BLaER1 treated with 17β-estradiol and CSF1 and Interleukin-3, amounts not matched to agents 10 nM and 100 nM (cell line): ENCODE measurements at regions not wholly inside any gene's neighbourhood (a gene's known extent, or its start where the extent isn't known, plus 50 kb on each side); places are given as distances from the start of the nearest gene placed in this dataset.

ENCODE experiments used
- H3K27ac ChIP-seq, 11 experiments: shearing (Covaris generic); formaldehyde crosslinking; 2 replicates each; pipeline ENCODE4 v1.8.1; 2022
- H3K27me3 ChIP-seq, 11 experiments: shearing (Covaris generic); formaldehyde crosslinking; 2 replicates each; pipeline ENCODE4 v1.8.1; 2022
- H3K36me3 ChIP-seq, 11 experiments: shearing (Covaris generic); formaldehyde crosslinking; 2 replicates each; pipeline ENCODE4 v1.8.1; 2022
- H3K4me1 ChIP-seq, 10 experiments: shearing (Covaris generic); formaldehyde crosslinking; 2 replicates each; pipeline ENCODE4 v1.8.1; 2022
- H3K4me2 ChIP-seq, 11 experiments: shearing (Covaris generic); formaldehyde crosslinking; 2 replicates each; pipeline ENCODE4 v1.8.1; 2022
- H3K4me3 ChIP-seq, 10 experiments: shearing (Covaris generic); formaldehyde crosslinking; 2 replicates each; pipeline ENCODE4 v1.8.1; 2022
- H3K9ac ChIP-seq, 11 experiments: shearing (Covaris generic); formaldehyde crosslinking; 2 replicates each; pipeline ENCODE4 v1.8.1; 2022
- H3K9me3 ChIP-seq, 11 experiments: shearing (Covaris generic); formaldehyde crosslinking; replicated peaks in 1 of 11; 2 replicates each; pipeline ENCODE4 v1.8.1; 2022
- H4K20me1 ChIP-seq, 11 experiments: shearing (Covaris generic); formaldehyde crosslinking; 2 replicates each; pipeline ENCODE4 v1.8.1; 2022
- Cebpa-rat ChIP-seq, 11 experiments: shearing (Covaris generic); IDR thresholded peaks; 2 replicates each; pipeline ENCODE4 v1.8.1; 2022

- no peaks in the 10 kb centered on the region for H3K9me3 ChIP-seq
These were observed 162.5 kb upstream of the PDE3A start for GRCh38 chr12:20205854-20206253.

GRCh38 chr12:20206410-20206809 lies 161.9 kb upstream of the PDE3A start:
- Histone ChIP-seq H3K9me3 (no peaks in the 10 kb centered on the region), H3K27me3 (no peaks in the 10 kb centered on the region), H3K4me1 (peaks cover 0 to 26% (median 14%) of the 10 kb centered on the region in 10 experiments; a peak in 15 of 20 replicates), H3K9ac (no peak overlapping the region), H3K27ac (no peak overlapping the region), H3K4me2 (no peak overlapping the region), H4K20me1 (no peaks in the 10 kb centered on the region), H3K36me3 (no peaks in the 10 kb centered on the region), H3K4me3 (no peak overlapping the region)
- no peak for TF ChIP-seq Cebpa-rat (IDR thresholded peaks at IDR 0.05)

More at GRCh38 chr12:20205854-20206253, 162.5 kb upstream of the PDE3A start:
- Histone ChIP-seq H3K4me3 (no peak overlapping the region), H3K9ac (no peak overlapping the region), H4K20me1 (no peaks in the 10 kb centered on the region), H3K4me2 (no peak overlapping the region), H3K27ac (no peak overlapping the region), H3K4me1 (peaks cover 0 to 20% (median 8%) of the 10 kb centered on the region in 10 experiments; a peak in 13 of 20 replicates), H3K27me3 (no peaks in the 10 kb centered on the region), H3K36me3 (no peaks in the 10 kb centered on the region)
- TF ChIP-seq Cebpa-rat (IDR thresholded peaks at IDR 0.05): no peak

DNA sequence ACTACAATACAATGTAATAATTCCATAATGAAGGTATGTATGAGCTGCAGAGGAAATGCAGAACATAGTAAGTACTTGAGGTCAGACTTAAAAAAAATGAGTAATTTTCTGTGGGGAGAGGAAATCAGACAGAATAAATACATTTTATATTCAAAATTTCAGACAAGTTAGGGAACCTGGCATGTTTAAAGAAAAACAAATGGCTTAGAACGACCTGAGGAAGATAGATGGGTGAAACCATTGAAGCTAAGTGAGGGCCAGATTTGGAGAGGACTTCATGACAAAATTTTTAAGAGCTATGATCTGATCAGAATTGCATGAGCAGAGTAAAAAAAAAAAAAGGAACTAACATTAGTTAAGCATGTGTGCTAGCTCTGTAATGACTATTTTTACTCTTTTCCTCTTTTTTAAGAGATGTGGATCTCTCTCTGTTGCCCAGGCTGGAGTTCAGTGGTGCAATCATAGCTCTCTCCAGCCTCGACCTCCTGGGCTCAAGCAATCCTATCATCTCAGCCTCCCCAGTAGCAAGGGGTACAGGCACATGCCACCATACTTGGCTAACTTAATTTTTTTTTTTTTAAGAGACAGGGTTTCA lies 157.6 kb upstream of the PDE3A start:
- H3K27me3 ChIP-seq: no peaks in the 10 kb centered on the region
- no peak; a peak in 1 of 22 replicates for TF ChIP-seq Cebpa-rat (IDR thresholded peaks at IDR 0.05)
- H3K9me3 ChIP-seq: no peaks in the 10 kb centered on the region
- H3K4me2 ChIP-seq: peak overlapping the region in 7 of 11 experiments; percentile 10 to 75 (median 59); a peak in 13 of 22 replicates
- peak overlapping the region in 3 of 11 experiments; percentile 23 to 61 (median 36); a peak in 4 of 22 replicates for H3K9ac ChIP-seq
- no peaks in the 10 kb centered on the region for H4K20me1 ChIP-seq
- H3K36me3 ChIP-seq: no peaks in the 10 kb centered on the region
- H3K27ac ChIP-seq: peak overlapping the region in 6 of 11 experiments; percentile 26 to 79 (median 62); a peak in 10 of 22 replicates
- H3K4me1 ChIP-seq: peaks cover 0 to 50% (median 28%) of the 10 kb centered on the region in 10 experiments; a peak in 15 of 20 replicates
- H3K4me3 ChIP-seq: no peak overlapping the region

- Histone ChIP-seq H3K9me3 (0 out of 22 replicates have a peak, but pooled peaks cover 0 to 6% (median 0%) of the 10 kb centered on the region in 11 experiments), H3K27ac (peak overlapping the region in 6 of 11 experiments; percentile 24 to 79 (median 62); a peak in 10 of 22 replicates), H3K4me2 (peak overlapping the region in 8 of 11 experiments; percentile 4 to 75 (median 52); a peak in 15 of 22 replicates), H4K20me1 (no peaks in the 10 kb centered on the region), H3K4me1 (peaks cover 0 to 50% (median 28%) of the 10 kb centered on the region in 10 experiments; a peak in 15 of 20 replicates), H3K4me3 (no peak overlapping the region), H3K27me3 (no peaks in the 10 kb centered on the region), H3K36me3 (no peaks in the 10 kb centered on the region), H3K9ac (peak overlapping the region in 2 of 11 experiments; percentile 38 to 61; a peak in 2 of 22 replicates)
- no peak for TF ChIP-seq Cebpa-rat (IDR thresholded peaks at IDR 0.05)
These were observed 156.8 kb upstream of the PDE3A start for GRCh38 chr12:20211541-20211940.

DNA sequence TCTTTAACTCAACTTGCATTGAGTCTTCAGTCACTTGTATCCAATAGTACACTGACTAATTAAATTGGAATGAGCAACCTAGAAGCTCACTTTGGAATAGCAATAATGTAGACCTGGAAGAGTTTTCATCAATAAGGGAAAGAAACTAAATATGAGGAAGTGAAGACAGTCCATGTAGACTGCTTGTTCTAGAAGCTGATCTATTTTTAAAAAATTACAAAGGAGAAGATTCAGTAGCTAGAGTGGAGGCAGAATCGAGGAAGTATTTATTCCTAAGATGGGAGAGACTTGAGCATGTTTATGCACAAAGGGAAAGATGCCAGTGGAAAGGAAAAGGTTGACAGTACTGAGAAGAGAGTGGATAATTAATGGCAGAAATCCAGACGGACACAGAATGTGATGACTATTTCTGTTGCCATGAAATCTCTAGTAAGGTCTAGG lies 156.3 kb upstream of the PDE3A start:
- Histone ChIP-seq H3K4me1 (peaks cover 0 to 50% (median 28%) of the 10 kb centered on the region in 10 experiments; a peak in 15 of 20 replicates), H3K36me3 (no peaks in the 10 kb centered on the region), H3K9ac (peak overlapping the region in 2 of 11 experiments; percentile 38 to 61; a peak in 1 of 22 replicates), H3K4me3 (no peak overlapping the region), H3K4me2 (peak overlapping the region in 8 of 11 experiments; percentile 4 to 75 (median 52); a peak in 15 of 22 replicates), H3K27ac (peak overlapping the region in 5 of 11 experiments; percentile 24 to 79 (median 71); a peak in 10 of 22 replicates), H3K27me3 (no peaks in the 10 kb centered on the region), H4K20me1 (no peaks in the 10 kb centered on the region), H3K9me3 (peaks cover 0 to 11% (median 0%) of the 10 kb centered on the region in 11 experiments; a peak in 1 of 22 replicates)
- no peak for TF ChIP-seq Cebpa-rat (IDR thresholded peaks at IDR 0.05)

GRCh38 chr12:20212658-20213555 lies 155.4 kb upstream of the PDE3A start:
- Histone ChIP-seq H3K36me3 (no peaks in the 10 kb centered on the region), H4K20me1 (no peaks in the 10 kb centered on the region), H3K4me1 (peaks cover 0 to 50% (median 28%) of the 10 kb centered on the region in 10 experiments; a peak in 15 of 20 replicates), H3K9ac (no peak overlapping the region), H3K27me3 (no peaks in the 10 kb centered on the region), H3K4me2 (peak overlapping the region in 5 of 11 experiments; percentile 46 to 75 (median 64); a peak in 10 of 22 replicates), H3K4me3 (no peak overlapping the region), H3K9me3 (peaks cover 0 to 14% (median 0%) of the 10 kb centered on the region in 11 experiments; a peak in 1 of 22 replicates), H3K27ac (peak overlapping the region in 3 of 11 experiments; percentile 33 to 79 (median 77); a peak in 4 of 22 replicates)
- no peak for TF ChIP-seq Cebpa-rat (IDR thresholded peaks at IDR 0.05)

- Histone ChIP-seq H3K9ac (no peak overlapping the region), H3K9me3 (peaks cover 0 to 14% (median 0%) of the 10 kb centered on the region in 11 experiments; a peak in 1 of 22 replicates), H3K36me3 (no peaks in the 10 kb centered on the region), H3K4me3 (no peak overlapping the region), H4K20me1 (no peaks in the 10 kb centered on the region), H3K27ac (no peak overlapping the region), H3K27me3 (no peaks in the 10 kb centered on the region), H3K4me1 (peaks cover 0 to 48% (median 28%) of the 10 kb centered on the region in 10 experiments; a peak in 15 of 20 replicates), H3K4me2 (no peak overlapping the region; a peak in 1 of 22 replicates)
- no peak for TF ChIP-seq Cebpa-rat (IDR thresholded peaks at IDR 0.05)
These were observed 154.4 kb upstream of the PDE3A start for GRCh38 chr12:20213723-20214625.

GRCh38 chr12:20220339-20220738 lies 148.0 kb upstream of the PDE3A start:
- peaks cover 0 to 3% (median 0%) of the 10 kb centered on the region in 10 experiments; a peak in 1 of 20 replicates for H3K4me1 ChIP-seq
- H4K20me1 ChIP-seq: no peaks in the 10 kb centered on the region
- no peak overlapping the region for H3K4me3 ChIP-seq
- H3K27ac ChIP-seq: no peak overlapping the region
- H3K4me2 ChIP-seq: no peak overlapping the region
- H3K9me3 ChIP-seq: peaks cover 0 to 14% (median 0%) of the 10 kb centered on the region in 11 experiments; a peak in 1 of 22 replicates
- H3K36me3 ChIP-seq: no peaks in the 10 kb centered on the region
- H3K27me3 ChIP-seq: no peaks in the 10 kb centered on the region
- no peak overlapping the region for H3K9ac ChIP-seq
- no peak for TF ChIP-seq Cebpa-rat (IDR thresholded peaks at IDR 0.05)
